ENCODE measurements at regions not wholly inside any gene's neighbourhood (a gene's known extent, or its start where the extent isn't known, plus 50 kb on each side); places are given as distances from the start of the nearest gene placed in this dataset.

- no peak overlapping the region for H4K91ac ChIP-seq (ENCODE audit: insufficient read length, low read depth, low read length)
- H2BK15ac ChIP-seq (ENCODE audit: low read depth, low read length), result no peak overlapping the region
- H3K27me3 ChIP-seq (ENCODE audit: insufficient read depth, low read length), result no peaks in the 10 kb centered on the region
- peaks cover 6% of the 10 kb centered on the region in 2 experiments for H3K4me1 Mint-ChIP-seq
- no peaks in the 10 kb centered on the region for H3K79me1 ChIP-seq (ENCODE audit: insufficient read depth, low read depth, low read length, poor library complexity, severe bottlenecking)
- H3K9me3 Mint-ChIP-seq, result peaks cover 0 to 5% of the 10 kb centered on the region in 2 experiments; a peak in 3 of 5 replicates
- H3K23ac ChIP-seq (ENCODE audit: insufficient read length, low read depth, low read length), result no peak overlapping the region
- no peaks in the 10 kb centered on the region; the same call in 1 of the 2 replicates for H3K27me3 Mint-ChIP-seq (ENCODE audit: low read depth)
- no peak overlapping the region for H2BK5ac ChIP-seq (ENCODE audit: insufficient read length, low read length)
- H3K36me3 Mint-ChIP-seq (ENCODE audit: insufficient read depth in 1 of 3, low read depth in 3 of 3), result no peaks in the 10 kb centered on the region; a peak in 3 of 7 replicates
- no peaks in the 10 kb centered on the region for H3K9me3 ChIP-seq (ENCODE audit: control insufficient read depth, low read depth, low read length)
- no peaks in the 10 kb centered on the region for H3K23me2 ChIP-seq (ENCODE audit: insufficient read length, low read depth, low read length, poor library complexity, severe bottlenecking)
- no peak for DNase-seq
- no peak overlapping the region for H3T11ph ChIP-seq (ENCODE audit: low read length)
- H2AK5ac ChIP-seq (ENCODE audit: insufficient read length, low read length), result no peak overlapping the region
- H4K8ac ChIP-seq (replicated peaks; ENCODE audit: insufficient read length, low read depth, low read length), result no peak overlapping the region
- no peak overlapping the region for H3K4me3 Mint-ChIP-seq
- H2AFZ ChIP-seq (ENCODE audit: low read length), result no peak overlapping the region
- H2BK12ac ChIP-seq (ENCODE audit: insufficient read length, low read depth, low read length), result no peak overlapping the region
- no peak overlapping the region for H3K4ac ChIP-seq (ENCODE audit: low read depth, low read length)
- WGBS (ENCODE audit: extremely low coverage, insufficient read length, low lambda C conversion rate), result no CpG with 5 or more reads among the region's 1 CpG
- no peak overlapping the region for H3K9ac ChIP-seq (ENCODE audit: extremely low read depth, insufficient read length, low read length)
- no peak overlapping the region for H3K14ac ChIP-seq (ENCODE audit: insufficient read depth, low read length)
- H3K18ac ChIP-seq (ENCODE audit: insufficient read length, low read depth, low read length), result no peak overlapping the region
- no peaks in the 10 kb centered on the region for H3K79me2 ChIP-seq (ENCODE audit: insufficient read depth, low read length)
- no peak overlapping the region for H3K4me2 ChIP-seq (ENCODE audit: insufficient read depth, insufficient read length, low read length)
- no peak overlapping the region for H2BK120ac ChIP-seq (ENCODE audit: low read depth, low read length, poor library complexity, severe bottlenecking)
- no peak overlapping the region for H4K5ac ChIP-seq (ENCODE audit: insufficient read length, low read depth, low read length)
- H3K56ac ChIP-seq (ENCODE audit: insufficient read length, low read depth, low read length), result no peak overlapping the region
- H3K27ac Mint-ChIP-seq, result no peak overlapping the region
- no peaks in the 10 kb centered on the region for H3K4me1 ChIP-seq (ENCODE audit: insufficient read depth, low read length)
- no peak overlapping the region for H2BK20ac ChIP-seq (ENCODE audit: low read depth, low read length, poor library complexity, severe bottlenecking)
- H4K20me1 ChIP-seq (ENCODE audit: control insufficient read depth, insufficient read depth, insufficient read length), result no peaks in the 10 kb centered on the region
- TF ChIP-seq CTCF (conservative IDR thresholded peaks at IDR 0.05), result no peak
- H3K27ac ChIP-seq (ENCODE audit: insufficient read length, low read depth, low read length), result no peak overlapping the region
Observed at GRCh38 chr4:89570931-89571330, 263.3 kb upstream of the GPRIN3 start.

Measured in H9 (cell line).